ENCODE measurements at regions not wholly inside any gene's neighbourhood (a gene's known extent, or its start where the extent isn't known, plus 50 kb on each side); places are given as distances from the start of the nearest gene placed in this dataset.

- TF ChIP-seq CTCF (IDR thresholded peaks at IDR 0.05): no peak
- no peak for TF ChIP-seq EZH2 (IDR thresholded peaks at IDR 0.05; ENCODE audit: borderline replicate concordance, insufficient read depth, low read depth, low read length, poor library complexity, severe bottlenecking)
These were observed 292.1 kb upstream of the TPM1 start for GRCh38 chr15:62750471-62750870.

Data from B cell (primary cell).